ENCODE measurements at regions not wholly inside any gene's neighbourhood (a gene's known extent, or its start where the extent isn't known, plus 50 kb on each side); places are given as distances from the start of the nearest gene placed in this dataset.

DNA sequence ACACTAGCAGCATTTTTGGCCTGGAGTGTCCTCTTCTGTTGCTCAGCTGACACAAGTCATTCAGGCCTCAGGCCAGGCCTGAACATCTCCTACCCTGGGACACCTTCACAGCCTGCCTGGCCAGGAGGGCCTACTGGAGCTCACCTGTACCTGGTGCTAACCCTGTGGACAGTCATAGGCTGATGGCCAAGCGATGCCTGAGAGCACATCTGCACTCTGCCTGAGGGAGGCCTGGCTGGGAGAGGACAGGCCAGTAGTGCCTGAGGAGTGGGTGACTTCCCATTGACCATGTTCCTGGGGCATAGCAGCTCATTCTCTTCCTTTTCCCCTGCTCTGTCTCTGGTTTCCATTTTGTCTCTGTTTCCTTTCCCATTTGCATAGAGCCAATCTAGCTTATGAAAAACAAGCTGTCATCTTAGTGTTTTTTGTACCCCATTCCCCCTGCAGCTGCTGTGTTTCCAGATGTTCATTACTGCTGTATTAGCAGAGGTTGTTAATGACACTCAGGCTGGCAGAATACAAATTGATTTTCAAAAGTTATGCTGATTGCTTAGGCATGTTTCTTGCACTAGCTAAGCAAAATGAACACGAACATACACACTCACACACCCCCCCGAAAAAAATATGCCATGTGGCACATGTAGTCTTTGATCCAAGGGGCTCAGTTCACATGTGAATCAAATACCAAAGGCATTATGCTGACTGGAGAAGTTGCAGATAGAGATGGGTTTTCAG lies 149.7 kb upstream of the HS6ST1 start (continued):
- TF ChIP-seq, protein P1, sequence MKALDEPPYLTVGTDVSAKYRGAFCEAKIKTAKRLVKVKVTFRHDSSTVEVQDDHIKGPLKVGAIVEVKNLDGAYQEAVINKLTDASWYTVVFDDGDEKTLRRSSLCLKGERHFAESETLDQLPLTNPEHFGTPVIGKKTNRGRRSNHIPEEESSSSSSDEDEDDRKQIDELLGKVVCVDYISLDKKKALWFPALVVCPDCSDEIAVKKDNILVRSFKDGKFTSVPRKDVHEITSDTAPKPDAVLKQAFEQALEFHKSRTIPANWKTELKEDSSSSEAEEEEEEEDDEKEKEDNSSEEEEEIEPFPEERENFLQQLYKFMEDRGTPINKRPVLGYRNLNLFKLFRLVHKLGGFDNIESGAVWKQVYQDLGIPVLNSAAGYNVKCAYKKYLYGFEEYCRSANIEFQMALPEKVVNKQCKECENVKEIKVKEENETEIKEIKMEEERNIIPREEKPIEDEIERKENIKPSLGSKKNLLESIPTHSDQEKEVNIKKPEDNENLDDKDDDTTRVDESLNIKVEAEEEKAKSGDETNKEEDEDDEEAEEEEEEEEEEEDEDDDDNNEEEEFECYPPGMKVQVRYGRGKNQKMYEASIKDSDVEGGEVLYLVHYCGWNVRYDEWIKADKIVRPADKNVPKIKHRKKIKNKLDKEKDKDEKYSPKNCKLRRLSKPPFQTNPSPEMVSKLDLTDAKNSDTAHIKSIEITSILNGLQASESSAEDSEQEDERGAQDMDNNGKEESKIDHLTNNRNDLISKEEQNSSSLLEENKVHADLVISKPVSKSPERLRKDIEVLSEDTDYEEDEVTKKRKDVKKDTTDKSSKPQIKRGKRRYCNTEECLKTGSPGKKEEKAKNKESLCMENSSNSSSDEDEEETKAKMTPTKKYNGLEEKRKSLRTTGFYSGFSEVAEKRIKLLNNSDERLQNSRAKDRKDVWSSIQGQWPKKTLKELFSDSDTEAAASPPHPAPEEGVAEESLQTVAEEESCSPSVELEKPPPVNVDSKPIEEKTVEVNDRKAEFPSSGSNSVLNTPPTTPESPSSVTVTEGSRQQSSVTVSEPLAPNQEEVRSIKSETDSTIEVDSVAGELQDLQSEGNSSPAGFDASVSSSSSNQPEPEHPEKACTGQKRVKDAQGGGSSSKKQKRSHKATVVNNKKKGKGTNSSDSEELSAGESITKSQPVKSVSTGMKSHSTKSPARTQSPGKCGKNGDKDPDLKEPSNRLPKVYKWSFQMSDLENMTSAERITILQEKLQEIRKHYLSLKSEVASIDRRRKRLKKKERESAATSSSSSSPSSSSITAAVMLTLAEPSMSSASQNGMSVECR (CRISPR knock-in tag; IDR thresholded peaks at IDR 0.05) = no peak
- TF ChIP-seq, protein P2, sequence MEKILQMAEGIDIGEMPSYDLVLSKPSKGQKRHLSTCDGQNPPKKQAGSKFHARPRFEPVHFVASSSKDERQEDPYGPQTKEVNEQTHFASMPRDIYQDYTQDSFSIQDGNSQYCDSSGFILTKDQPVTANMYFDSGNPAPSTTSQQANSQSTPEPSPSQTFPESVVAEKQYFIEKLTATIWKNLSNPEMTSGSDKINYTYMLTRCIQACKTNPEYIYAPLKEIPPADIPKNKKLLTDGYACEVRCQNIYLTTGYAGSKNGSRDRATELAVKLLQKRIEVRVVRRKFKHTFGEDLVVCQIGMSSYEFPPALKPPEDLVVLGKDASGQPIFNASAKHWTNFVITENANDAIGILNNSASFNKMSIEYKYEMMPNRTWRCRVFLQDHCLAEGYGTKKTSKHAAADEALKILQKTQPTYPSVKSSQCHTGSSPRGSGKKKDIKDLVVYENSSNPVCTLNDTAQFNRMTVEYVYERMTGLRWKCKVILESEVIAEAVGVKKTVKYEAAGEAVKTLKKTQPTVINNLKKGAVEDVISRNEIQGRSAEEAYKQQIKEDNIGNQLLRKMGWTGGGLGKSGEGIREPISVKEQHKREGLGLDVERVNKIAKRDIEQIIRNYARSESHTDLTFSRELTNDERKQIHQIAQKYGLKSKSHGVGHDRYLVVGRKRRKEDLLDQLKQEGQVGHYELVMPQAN (IDR thresholded peaks at IDR 0.05; ENCODE audit: borderline replicate concordance) = no peak
- TF ChIP-seq ZFPM2 (CRISPR knock-in tag; IDR thresholded peaks at IDR 0.05) = no peak
